KMS-11 (cell line): ENCODE measurements at regions not wholly inside any gene's neighbourhood (a gene's known extent, or its start where the extent isn't known, plus 50 kb on each side); places are given as distances from the start of the nearest gene placed in this dataset.

Experiments used
- H2AFZ ChIP-seq: fragments of 200-600 bp; sonication (generic); 2 replicates; pipeline ENCODE4 v1.6.1; 2016; ENCODE audit warnings: antibody characterized with exemption, mixed run types, low read depth
- H3K27ac ChIP-seq: fragments of 200-600 bp; sonication (generic); 2 replicates; pipeline ENCODE4 v1.6.1; 2016; ENCODE audit warnings: mild to moderate bottlenecking, mixed run types
- H3K27me3 ChIP-seq: fragments of 200-600 bp; sonication (generic); 2 replicates; pipeline ENCODE4 v1.6.1; 2017; ENCODE audit warnings: mild to moderate bottlenecking, low read depth, mixed run types, moderate library complexity; ENCODE audit not compliant: insufficient read depth
- H3K36me3 ChIP-seq: fragments of 200-600 bp; sonication (generic); 2 replicates; pipeline ENCODE4 v1.6.1; 2017; ENCODE audit warnings: mild to moderate bottlenecking, mixed run types; ENCODE audit not compliant: insufficient read depth
- H3K4me1 ChIP-seq: fragments of 200-600 bp; sonication (generic); 2 replicates; pipeline ENCODE4 v1.6.1; 2016; ENCODE audit warnings: mild to moderate bottlenecking, low read depth, mixed run types; ENCODE audit not compliant: poor library complexity, severe bottlenecking
- H3K4me2 ChIP-seq: fragments of 200-600 bp; sonication (generic); 2 replicates; pipeline ENCODE4 v1.7.0; 2016; ENCODE audit warnings: mild to moderate bottlenecking, mixed run types
- H3K4me3 ChIP-seq: fragments of 200-600 bp; sonication (generic); IDR thresholded peaks from 2 replicates; pipeline ENCODE4 v1.6.1; 2017; ENCODE audit warnings: low read depth, low read length, mixed read lengths; ENCODE audit not compliant: insufficient read depth
- H3K79me2 ChIP-seq: fragments of 200-600 bp; sonication (generic); 2 replicates; pipeline ENCODE4 v1.6.1; 2016; ENCODE audit warnings: low read depth, mixed run types; ENCODE audit not compliant: insufficient read depth
- H3K9ac ChIP-seq: fragments of 200-600 bp; sonication (generic); 2 replicates; pipeline ENCODE4 v1.6.1; 2016; ENCODE audit warnings: mild to moderate bottlenecking, mixed run types
- H4K20me1 ChIP-seq: fragments of 200-600 bp; sonication (generic); 2 replicates; pipeline ENCODE4 v1.6.1; 2016; ENCODE audit warnings: mild to moderate bottlenecking, mixed run types; ENCODE audit not compliant: insufficient read depth
- CTCF ChIP-seq: fragments of 200-600 bp; sonication (generic); conservative IDR thresholded peaks from 2 replicates; pipeline ENCODE4 v1.6.1; 2017; ENCODE audit warnings: low read depth, mild to moderate bottlenecking, antibody characterized with exemption, low read length, moderate library complexity, mixed read lengths

- no peak overlapping the region for H3K27ac ChIP-seq
- H3K4me1 ChIP-seq = peaks cover 10% of the 10 kb centered on the region
- no peak overlapping the region for H3K4me3 ChIP-seq
- no peaks in the 10 kb centered on the region for H3K79me2 ChIP-seq
- no peak for TF ChIP-seq CTCF
- H4K20me1 ChIP-seq = no peaks in the 10 kb centered on the region
- H3K27me3 ChIP-seq = no peaks in the 10 kb centered on the region
- no peak overlapping the region for H3K9ac ChIP-seq
- H3K36me3 ChIP-seq = no peaks in the 10 kb centered on the region
- H3K4me2 ChIP-seq = no peak overlapping the region
- H2AFZ ChIP-seq = no peak overlapping the region
Measured at GRCh38 chr16:10309271-10309932, 76.5 kb upstream of the ATF7IP2 start.

- Histone ChIP-seq H3K27me3 (no peaks in the 10 kb centered on the region), H3K4me1 (peaks cover 10% of the 10 kb centered on the region), H3K79me2 (no peaks in the 10 kb centered on the region), H3K36me3 (no peaks in the 10 kb centered on the region), H3K4me2 (no peak overlapping the region), H4K20me1 (no peaks in the 10 kb centered on the region), H2AFZ (no peak overlapping the region), H3K9ac (no peak overlapping the region), H3K27ac (no peak overlapping the region), H3K4me3 (no peak overlapping the region)
- TF ChIP-seq CTCF = no peak
Measured at GRCh38 chr16:10312008-10312407, 73.9 kb upstream of the ATF7IP2 start.

GRCh38 chr16:10312784-10313724 is 72.8 kb upstream of the ATF7IP2 start:
- Histone ChIP-seq H3K27me3 (no peaks in the 10 kb centered on the region), H2AFZ (peak overlapping the region; percentile 48; the same call in 1 of the 2 replicates), H3K4me2 (peak overlapping the region; percentile 4; the same call in 1 of the 2 replicates), H3K36me3 (no peaks in the 10 kb centered on the region), H3K4me3 (no peak overlapping the region), H3K27ac (no peak overlapping the region), H3K9ac (no peak overlapping the region), H4K20me1 (no peaks in the 10 kb centered on the region), H3K4me1 (peaks cover 10% of the 10 kb centered on the region), H3K79me2 (no peaks in the 10 kb centered on the region)
- TF ChIP-seq CTCF = no peak

GRCh38 chr16:10314317-10314716 is 71.5 kb upstream of the ATF7IP2 start:
- Histone ChIP-seq H4K20me1 (no peaks in the 10 kb centered on the region), H3K4me3 (no peak overlapping the region), H3K27me3 (no peaks in the 10 kb centered on the region), H3K36me3 (no peaks in the 10 kb centered on the region), H2AFZ (no peak overlapping the region), H3K9ac (no peak overlapping the region), H3K27ac (no peak overlapping the region), H3K4me1 (peaks cover 10% of the 10 kb centered on the region), H3K4me2 (no peak overlapping the region), H3K79me2 (no peaks in the 10 kb centered on the region)
- no peak for TF ChIP-seq CTCF
